GM19238 (cell line): ENCODE measurements at regions not wholly inside any gene's neighbourhood (a gene's known extent, or its start where the extent isn't known, plus 50 kb on each side); places are given as distances from the start of the nearest gene placed in this dataset.
"Not testable (repeated sequence)": the region's sequence is repeated elsewhere in the genome, so short reads cannot be mapped to it uniquely, and the experiment has no call there.

Source experiments
- DNase-seq: peaks from one replicate; pipeline ENCODE4 v3.0.0; 2011; ENCODE audit warnings: low spot score; ENCODE audit not compliant: insufficient read length

DNA sequence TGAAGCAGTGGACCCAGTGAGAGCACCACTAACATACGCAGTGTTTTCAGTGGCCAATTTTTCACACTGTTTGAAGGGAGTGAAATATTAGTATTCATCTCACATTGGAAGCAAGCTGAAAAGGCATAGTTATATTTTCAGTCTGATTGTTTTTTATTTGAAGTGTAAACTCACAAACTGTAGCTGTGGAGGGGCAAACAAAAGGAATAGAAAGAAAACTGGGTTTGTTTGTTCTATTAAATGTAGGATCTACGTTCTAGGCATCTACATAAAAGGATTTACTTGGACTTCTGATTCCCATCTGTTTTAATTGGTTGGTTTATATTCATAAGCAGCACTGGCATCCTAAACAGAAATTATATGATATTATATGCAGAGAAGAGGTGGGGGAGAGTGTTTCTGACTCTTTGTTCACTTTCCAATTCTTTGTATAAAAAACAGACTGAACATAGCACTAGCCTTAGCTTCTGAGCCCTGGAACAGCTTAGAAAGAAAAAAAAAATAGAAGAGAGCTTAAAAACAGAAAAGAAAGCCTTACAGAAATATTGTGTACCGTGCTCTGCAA lies 447.8 kb upstream of the KCND2 start:
- no peak for DNase-seq

DNA sequence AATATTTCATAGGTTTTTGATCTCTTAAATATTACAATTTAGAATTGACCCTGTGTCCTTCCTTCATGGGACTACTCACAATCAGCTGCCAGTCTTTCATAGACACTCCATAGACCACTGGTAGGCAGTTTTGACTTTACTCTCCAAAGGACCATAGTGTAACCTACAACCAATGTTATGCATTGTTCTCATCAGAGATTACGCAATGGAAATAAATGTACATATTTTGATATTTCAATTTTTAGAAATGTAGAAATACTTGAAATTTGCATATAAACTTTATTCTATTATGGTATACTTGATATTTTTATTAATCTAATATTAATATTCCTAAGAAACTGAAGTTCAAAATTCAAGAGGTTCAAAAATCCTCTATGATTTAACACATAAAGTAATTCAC lies 446.4 kb upstream of the KCND2 start:
- DNase-seq = no peak

DNA sequence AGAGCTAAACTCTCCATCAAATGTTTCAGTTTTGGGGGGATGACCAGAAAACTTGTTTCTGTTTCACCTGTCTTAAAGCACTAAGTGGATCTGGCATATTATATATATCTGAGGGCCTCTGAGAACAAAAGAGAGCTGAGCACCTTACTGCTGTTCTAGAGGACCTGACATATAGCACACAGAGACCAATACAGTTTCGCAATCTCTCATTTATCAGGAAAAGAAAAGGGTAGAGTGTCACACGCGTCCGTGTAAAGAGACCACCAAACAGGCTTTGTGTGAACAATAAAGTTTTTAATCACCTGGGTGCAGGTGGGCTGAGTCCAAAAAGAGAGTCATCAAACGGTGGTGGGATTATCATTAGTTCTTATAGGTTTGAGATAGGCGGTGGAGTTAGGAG lies 434.5 kb upstream of the KCND2 start:
- no peak for DNase-seq

DNA sequence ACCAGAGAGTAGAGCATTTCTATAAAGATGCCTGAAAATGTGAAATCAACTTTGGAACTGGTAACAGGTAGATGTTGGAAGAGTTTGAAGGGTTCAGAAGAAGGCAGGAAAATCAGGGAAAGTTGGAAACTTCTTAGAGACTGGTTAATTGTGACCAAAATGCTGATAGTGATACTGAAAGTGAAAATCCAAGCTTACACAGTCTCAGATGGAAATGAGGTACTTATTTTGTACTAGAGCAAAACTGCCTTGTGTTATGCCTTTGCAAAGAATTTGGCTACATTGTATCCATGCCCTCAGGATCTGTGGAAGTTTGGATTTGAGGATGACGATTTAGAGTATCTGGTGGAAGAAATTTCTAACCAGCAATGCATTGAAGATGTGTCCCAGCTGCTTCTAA lies 430.6 kb upstream of the KCND2 start:
- no peak for DNase-seq

DNA sequence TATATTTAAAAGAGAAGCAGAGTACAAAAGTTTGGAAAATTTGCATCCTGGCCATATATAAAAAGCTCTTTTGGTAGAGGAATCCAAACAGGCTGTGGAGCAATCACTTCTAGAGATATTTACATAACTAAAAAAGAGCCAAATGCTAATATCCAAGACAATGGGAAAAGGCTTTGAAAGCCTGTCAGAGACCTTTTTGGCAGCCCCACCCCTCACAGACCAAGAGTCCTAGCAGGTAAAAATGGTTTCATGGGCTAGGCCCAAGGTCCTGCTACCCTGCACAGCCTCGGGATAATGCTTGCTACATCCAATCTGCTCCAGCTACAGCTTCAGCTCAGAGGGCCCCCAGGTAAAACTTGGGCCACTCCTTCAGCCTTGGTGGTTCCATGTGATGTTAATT lies 430.2 kb upstream of the KCND2 start:
- no peak for DNase-seq

DNA sequence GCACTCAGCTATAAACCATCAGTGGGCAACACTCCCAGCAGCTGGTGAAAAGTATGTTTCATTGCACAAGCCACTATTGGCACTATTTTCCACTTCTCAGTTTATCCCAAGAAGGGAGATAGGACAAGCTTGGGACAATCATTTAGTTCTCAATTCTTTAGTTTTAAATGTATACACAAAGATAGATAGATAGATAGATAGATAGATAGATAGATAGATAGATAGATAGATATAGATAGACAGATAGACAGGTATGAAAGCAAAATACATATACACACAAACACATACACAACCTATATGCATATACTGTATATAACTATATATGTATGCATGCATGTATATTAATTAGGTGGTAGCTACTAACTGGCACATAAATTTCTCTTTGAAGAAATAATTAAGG lies 411.6 kb upstream of the KCND2 start:
- no peak for DNase-seq

DNA sequence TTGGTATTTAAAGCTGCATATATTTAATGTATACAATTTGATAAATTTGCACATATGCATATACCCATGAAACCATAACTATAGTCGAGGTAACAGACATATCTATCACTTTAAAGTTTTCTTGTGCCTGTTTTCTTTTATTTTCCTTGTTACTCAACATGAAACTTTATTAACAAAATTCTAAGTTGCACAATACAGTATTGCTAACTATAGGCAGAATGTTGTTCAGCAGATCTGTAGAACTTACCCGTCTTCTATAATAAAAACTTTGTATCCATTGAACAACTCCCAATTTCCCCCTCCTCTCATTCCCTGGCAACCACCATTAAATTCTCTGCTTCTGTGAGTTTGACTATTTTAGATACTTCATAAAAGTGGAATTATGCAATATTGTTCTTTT lies 404.6 kb upstream of the KCND2 start:
- DNase-seq = no peak

DNA sequence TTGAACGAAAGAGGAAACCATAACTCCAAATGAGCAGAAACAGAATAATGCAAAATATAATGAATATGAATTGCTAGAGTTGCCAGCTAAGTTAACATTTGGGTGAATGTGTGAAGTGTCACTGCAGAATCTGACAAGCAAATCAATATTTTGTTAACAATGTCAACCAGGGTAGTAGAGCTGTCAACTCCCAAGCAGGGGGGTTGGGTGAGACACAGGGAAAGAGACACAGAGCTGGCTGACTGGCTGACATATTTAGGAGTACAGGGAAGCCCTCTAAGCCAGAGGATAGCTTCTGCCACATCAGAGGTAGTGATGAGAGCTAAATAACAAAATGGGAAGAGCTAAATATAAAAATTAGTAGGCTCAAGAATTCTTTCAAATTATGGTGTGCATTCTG lies 393.1 kb upstream of the KCND2 start:
- DNase-seq = no peak

DNA sequence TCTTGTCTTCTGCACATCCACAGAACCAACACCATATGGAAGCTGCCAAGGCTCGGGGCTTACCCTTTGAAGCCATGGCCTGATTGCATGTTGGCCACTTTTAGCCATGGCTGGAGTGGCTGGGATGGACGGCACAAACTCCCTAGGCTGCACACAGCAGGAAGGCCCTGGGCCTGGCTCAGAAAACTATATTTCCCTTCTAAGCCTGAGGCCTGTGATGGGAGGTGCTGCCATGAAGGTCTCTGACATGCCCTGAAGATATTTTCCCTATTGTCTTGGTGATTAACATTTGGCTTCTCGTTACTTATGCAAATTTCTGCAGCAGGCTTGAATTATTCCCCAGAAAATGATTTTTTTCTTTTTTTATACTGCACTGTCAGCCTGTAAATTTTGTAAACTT lies 387.0 kb upstream of the KCND2 start:
- DNase-seq = no peak

DNA sequence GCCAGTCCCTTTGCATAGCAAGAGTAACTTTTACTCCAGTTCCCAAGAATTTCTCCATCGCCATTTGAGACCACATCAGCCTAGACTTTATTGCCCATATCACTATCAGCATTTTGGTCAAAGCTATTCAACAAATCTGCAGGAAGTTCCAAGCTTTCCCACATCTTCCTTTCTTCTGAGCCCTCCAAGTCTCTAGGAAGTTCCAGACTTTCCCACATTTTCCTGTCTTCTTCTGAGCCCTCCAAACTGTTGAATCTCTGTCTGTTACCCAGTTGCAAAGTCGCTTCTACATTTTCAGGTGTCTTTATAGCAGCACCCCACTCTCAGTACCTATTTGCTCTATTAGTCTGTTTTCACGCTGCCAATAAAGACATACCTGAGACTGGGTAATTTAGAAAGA lies 386.4 kb upstream of the KCND2 start:
- DNase-seq = not testable (repeated sequence)

DNA sequence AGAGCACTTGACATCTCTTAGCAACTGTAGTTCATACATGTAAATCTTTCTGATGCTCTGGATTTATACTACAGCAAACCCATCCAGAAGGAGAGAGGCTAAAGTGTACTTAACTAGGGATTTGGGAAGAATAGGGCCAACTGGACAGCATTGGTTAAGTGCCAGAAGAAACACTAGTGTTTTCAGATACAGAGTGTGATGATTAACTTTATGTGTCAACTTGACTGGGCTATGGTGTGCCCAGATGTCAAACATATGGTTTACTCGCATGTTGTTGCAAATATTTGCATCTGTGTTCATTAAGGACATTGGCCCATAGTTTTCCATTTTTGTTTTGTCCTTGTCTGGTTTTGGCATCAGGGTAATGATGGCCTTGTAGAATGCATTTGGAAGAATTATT lies 384.7 kb upstream of the KCND2 start:
- no peak for DNase-seq

DNA sequence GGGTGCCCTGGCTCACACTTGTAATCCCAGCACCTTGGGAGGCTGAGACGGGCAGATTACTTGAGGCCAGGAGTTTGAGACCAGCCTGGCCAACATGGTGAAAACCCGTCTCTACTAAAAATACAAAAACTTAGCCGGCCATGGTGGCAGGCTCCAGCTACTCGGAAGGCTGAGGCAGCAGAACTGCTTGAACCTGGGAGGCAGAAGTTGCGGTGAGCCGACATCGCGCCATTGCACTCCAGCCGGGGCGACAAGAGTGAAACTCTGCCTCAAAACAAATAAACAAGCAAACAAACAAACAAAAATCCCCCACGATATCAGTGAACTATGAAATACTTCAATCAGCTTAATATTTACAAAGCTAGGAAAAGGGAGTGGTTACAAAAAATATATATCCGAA lies 382.3 kb upstream of the KCND2 start:
- DNase-seq = no peak

DNA sequence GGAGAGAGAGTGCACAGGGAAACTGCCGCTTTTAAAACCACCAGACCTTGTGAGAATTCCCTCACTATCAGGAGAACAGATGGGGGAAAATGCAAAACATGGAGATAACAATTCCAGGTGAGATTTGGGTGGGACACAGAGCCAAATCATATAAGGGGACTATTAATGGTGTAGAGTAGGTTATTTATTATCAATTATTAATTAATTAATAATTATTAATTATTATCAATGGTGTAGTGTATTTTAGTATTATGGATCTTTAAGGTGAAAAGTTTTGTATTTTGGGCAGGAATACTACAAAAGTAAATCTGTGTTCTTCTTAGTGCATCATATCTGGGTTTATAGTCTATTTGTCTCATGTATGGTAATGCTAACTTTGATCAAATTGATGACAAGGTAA lies 377.7 kb upstream of the KCND2 start:
- no peak for DNase-seq

DNA sequence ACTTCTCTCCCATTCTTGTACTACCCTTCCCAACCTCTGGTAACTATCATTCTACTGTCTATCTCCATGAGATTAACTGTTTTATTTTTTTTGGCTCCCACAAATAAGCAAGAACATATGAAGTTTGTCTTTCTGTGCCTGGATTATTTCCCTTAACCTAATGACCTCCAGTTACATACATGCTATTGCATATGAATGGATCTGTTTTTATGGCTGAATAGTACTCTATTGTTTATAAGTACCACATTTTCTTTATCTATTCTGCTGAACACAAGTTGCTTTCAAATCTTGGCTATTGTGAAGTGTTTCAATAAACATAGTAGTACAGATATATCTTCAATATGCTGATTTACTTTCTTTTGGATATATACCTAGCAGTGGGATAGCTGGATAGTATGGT lies 376.6 kb upstream of the KCND2 start:
- DNase-seq = no peak

DNA sequence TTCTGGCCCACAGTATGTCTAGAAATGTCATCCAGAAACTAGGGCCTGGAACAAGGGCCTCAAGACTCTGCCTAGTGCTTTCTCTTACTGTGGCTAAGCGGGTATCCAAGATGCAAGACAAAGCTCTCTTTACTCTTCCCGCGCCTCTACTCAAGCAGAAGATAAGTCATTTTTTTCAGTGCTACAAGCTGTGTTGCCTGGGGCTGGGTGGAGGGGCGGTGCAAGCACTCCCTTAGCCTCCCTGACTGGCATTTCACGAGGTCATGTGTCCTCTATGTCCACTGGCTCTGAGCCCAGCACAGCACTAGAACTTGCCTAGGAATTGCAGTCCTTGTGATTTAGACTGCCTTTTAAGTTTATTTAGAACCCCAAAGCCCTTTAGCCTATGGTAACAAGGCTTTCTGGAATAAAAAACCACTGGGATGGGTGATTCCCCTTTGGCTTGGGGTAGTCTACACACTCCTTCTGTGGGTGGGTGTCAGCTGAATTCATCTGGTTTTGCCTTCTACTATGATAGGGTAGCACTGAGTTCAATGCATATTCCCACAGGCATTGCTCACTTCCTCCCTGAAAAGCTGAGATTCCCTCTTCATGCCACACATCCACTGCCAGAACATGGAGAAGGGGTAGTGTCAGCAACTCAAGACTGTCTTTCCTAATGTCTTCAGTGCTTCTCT lies 371.8 kb upstream of the KCND2 start:
- DNase-seq = no peak

DNA sequence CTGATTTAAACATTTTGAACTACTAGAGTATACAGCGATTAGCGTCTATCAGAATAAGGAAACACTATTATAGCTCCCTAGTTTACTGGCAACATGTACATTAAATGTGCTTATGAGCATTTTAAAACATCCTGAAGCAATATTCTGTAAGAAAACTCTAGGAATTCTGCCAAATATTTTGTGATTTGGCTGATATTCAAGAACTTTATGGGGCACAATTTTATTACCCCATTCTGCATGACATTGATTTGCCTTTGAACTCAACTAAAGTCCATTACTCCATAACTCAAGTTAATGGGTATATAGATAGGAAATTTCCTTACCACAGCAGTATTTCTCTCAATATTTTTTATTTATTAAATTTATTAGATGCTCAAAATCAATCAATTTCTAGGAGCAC lies 369.9 kb upstream of the KCND2 start:
- DNase-seq = no peak

DNA sequence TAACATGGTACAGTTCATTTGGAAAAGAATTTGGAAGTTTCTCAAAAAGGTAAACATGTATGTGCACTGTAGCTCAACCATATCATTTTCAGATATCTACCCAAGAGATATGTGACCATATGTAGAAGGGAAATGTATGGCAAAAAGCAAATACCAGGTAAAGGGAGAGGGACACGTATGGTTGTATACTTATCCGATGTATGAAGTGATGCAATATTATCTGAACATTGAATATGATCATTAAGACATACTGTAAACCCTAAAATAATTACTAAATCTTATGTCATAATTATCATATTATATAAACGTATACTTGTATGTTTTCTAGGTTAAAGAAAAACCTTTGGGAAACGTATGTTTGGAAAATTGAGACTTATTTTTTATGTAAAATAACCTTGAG lies 367.5 kb upstream of the KCND2 start:
- no peak for DNase-seq

DNA sequence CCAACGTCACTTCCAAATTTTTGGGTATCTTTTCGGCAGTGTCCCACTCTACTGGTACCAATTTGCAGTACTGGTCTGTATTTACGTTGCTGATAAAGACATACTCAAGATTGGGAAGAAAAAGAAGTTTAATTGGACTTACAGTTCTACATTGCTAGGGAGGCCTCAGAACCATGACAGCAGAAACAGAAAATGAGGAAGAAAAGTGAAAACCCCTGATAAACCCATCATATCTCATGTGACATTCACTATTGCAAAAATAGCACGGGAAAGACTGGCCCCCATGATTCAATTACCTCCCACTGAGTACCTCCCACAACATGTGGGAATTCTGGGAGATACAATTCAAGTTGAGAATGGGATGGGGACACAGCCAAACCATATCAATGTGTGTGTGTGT lies 364.0 kb upstream of the KCND2 start:
- DNase-seq = no peak

DNA sequence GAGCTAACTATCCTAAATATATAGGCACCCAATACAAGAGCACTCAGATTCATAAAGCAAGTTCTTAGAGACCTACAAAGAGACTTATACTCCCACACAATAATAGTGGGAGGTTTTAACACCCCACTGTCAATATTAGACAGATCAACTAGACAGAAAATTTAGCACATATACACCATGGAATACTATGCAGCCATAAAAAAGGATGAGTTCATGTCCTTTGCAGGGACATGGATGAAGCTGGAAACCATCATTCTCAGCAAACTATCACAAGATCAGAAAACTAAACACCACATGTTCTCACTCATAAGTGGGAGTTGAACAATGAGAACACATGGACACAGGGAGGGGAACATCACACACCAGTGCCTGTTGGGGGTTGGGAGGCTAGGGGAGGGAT lies 358.9 kb upstream of the KCND2 start:
- not testable (repeated sequence) for DNase-seq

DNA sequence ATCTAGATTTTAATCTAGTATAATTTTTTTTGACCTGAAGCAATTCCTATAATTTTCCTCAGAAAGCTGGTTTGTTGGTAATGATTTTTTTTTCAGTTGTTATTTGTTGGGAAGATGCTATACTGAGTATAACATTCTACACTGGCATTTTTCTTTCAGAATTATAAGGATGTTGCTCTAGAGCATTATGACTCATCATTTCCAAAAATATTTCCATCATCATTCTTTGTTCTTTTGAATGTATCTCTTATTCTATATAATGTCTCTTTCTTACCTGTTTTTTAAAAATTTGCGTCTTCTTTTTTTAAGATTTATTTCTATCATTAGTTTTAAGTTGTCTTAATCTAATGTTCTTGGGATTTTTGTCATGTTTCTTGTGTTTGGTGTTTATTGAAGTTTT lies 356.5 kb upstream of the KCND2 start:
- DNase-seq = no peak

DNA sequence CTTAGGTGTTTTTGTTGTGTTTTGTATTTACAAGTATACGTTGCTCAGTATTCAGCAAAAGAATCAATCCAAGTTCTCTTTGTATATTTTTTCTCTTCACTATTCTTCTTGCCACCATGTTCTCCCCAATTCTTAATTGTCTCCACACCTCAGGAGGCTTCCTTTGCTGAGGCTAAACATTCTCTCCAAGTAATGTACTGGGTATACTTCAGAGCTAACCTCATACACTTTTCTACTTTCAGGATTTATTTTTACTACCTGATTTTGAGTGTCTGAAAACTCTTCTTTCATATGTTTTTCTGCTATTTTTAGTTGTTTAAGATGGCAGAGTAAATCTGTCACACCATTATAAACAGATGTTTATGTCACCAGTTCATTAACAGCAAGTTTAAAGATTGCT lies 354.8 kb upstream of the KCND2 start:
- no peak for DNase-seq

DNA sequence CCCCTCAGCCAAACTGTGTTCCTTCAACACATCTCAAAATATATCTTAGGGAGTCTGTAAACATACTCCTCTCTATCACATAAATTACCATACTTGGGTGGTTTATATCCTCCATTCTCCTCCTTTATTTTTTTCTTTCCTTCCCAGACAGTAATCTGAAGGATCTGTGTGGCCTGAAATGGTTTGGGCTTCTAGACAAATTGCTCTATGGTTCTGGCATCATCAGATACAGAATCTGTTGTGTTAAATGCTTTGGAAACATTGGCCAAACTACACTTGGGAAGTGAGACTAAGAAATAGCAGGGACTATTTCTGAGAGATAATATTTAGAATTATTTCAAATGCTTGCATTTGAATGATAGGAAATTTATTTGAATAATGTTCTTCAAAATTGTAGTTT lies 353.0 kb upstream of the KCND2 start:
- no peak for DNase-seq

DNA sequence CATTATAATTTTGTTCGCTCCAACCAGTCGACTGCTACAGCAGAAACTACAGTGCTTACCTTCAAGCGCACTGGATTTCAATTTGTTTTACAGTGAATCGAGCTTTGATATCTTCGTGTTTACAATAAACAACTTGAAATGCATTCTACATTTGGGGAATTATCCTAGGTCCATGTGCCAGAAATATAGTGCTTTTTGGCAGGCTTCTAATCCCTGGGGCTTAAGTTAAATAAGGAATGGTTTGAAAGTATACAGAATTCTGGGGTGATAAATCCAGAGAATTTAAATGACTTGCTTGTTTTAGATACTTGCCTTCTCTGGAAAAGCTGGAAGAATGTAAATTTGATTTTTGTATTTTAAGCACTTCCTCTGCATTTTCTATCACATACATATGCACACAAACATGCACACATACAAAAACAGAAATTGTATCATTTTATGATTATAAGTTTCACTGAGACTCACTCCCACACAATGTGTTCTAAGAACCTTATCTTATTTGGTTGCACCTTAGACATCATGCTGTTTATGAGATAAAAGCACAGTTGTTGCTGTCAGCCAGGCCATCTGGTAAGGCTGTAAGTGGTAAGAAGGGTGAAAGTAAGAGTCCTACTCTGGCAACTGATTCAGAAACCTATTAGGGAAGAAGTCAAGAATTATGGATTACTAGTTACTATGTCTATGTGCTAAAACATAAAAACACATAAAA lies 347.2 kb upstream of the KCND2 start:
- no peak for DNase-seq
